CD14-positive monocyte (primary cell): ENCODE measurements at regions not wholly inside any gene's neighbourhood (a gene's known extent, or its start where the extent isn't known, plus 50 kb on each side); places are given as distances from the start of the nearest gene placed in this dataset.
"Not testable (repeated sequence)": the region's sequence is repeated elsewhere in the genome, so short reads cannot be mapped to it uniquely, and the experiment has no call there.

ENCODE experiments used
- DNase-seq, 3 donors: peaks; one replicate each; pipeline ENCODE4 v3.0.0-alpha.2; 2011 to 2022
- H2AFZ ChIP-seq: 2 replicates; pipeline ENCODE4 v1.6.0; 2012; ENCODE audit warnings: mild to moderate bottlenecking, low read depth, low read length, inconsistent platforms; ENCODE audit not compliant: insufficient read depth, poor library complexity, severe bottlenecking
- H3K27ac ChIP-seq, 2 donors: 1 replicate in 1 of 2; 2 replicates in 1 of 2; pipeline ENCODE4 v1.5.1; 2012 to 2013; ENCODE audit warnings: low read length in 2 of 2, control low read depth in 1 of 2, inconsistent platforms in 1 of 2, low read depth in 1 of 2, mild to moderate bottlenecking in 1 of 2
- H3K27me3 ChIP-seq, 2 donors: one replicate each; pipeline versions ENCODE4 v1.6.0 to v1.6.1; 2011 to 2013; ENCODE audit warnings: low read length in 2 of 2; ENCODE audit not compliant: control insufficient read depth in 2 of 2, insufficient read depth in 2 of 2
- H3K36me3 ChIP-seq, 2 donors: replicated peaks in 1 of 2; 1 replicate in 1 of 2; 2 replicates in 1 of 2; pipeline versions ENCODE4 v1.5.1 to v1.6.1; 2012 to 2013; ENCODE audit warnings: low read length in 2 of 2, control low read depth in 1 of 2, inconsistent platforms in 1 of 2, mild to moderate bottlenecking in 1 of 2; ENCODE audit not compliant: insufficient read depth in 2 of 2, control insufficient read depth in 1 of 2
- H3K4me1 ChIP-seq, 2 donors: 1 replicate in 1 of 2; 2 replicates in 1 of 2; pipeline versions ENCODE4 v1.5.1 to v1.6.1; 2012 to 2013; ENCODE audit warnings: low read length in 2 of 2, control low read depth in 1 of 2, inconsistent platforms in 1 of 2, mild to moderate bottlenecking in 1 of 2, moderate library complexity in 1 of 2; ENCODE audit not compliant: insufficient read depth in 2 of 2, control insufficient read depth in 1 of 2
- H3K4me2 ChIP-seq: replicated peaks from 2 replicates; pipeline ENCODE3; 2012; ENCODE audit warnings: low read length, moderate library complexity, mild to moderate bottlenecking; ENCODE audit not compliant: poor library complexity, severe bottlenecking; ENCODE audit errors: extremely low read depth
- H3K4me3 ChIP-seq, 3 experiments: fragments of 200-600 bp in 1 of 3; sonication (generic) in 1 of 3; replicated peaks in 1 of 3; 1 replicate in 2 of 3; 2 replicates in 1 of 3; pipeline ENCODE4 v1.5.1; 2011 to 2013; ENCODE audit warnings: low read length in 3 of 3, mild to moderate bottlenecking in 3 of 3, control low read depth in 2 of 3, low read depth in 2 of 3, inconsistent platforms in 1 of 3, moderate library complexity in 1 of 3
- H3K79me2 ChIP-seq: 2 replicates; pipeline ENCODE4 v1.6.0; 2012; ENCODE audit warnings: mild to moderate bottlenecking, control low read depth, inconsistent platforms, low read length, moderate library complexity; ENCODE audit not compliant: insufficient read depth
- H3K9ac ChIP-seq: 2 replicates; pipeline ENCODE4 v1.6.0; 2017; ENCODE audit warnings: low read length, mild to moderate bottlenecking; ENCODE audit not compliant: insufficient read depth, poor library complexity, severe bottlenecking
- H3K9me3 ChIP-seq, 2 donors: replicated peaks in 1 of 2; 1 replicate in 1 of 2; 2 replicates in 1 of 2; pipeline versions ENCODE4 v1.5.1 to v1.6.1; 2012 to 2013; ENCODE audit warnings: low read length in 2 of 2, control low read depth in 1 of 2; ENCODE audit not compliant: control insufficient read depth in 1 of 2, insufficient read depth in 1 of 2
- H4K20me1 ChIP-seq: 2 replicates; pipeline ENCODE4 v1.6.0; 2012; ENCODE audit warnings: mild to moderate bottlenecking, low read length, control low read depth, moderate library complexity; ENCODE audit not compliant: insufficient read depth
- H3K27ac Mint-ChIP-seq, 7 donors: one replicate each; pipeline ENCODE4 v1.8.0; 2020; ENCODE audit warnings: mild to moderate bottlenecking in 7 of 7, mixed read lengths in 7 of 7, moderate library complexity in 6 of 7, inconsistent platforms in 2 of 7
- H3K27me3 Mint-ChIP-seq, 3 donors: one replicate each; pipeline ENCODE4 v1.8.0; 2021 to 2022; ENCODE audit warnings: low read depth in 3 of 3, mild to moderate bottlenecking in 3 of 3, mixed read lengths in 3 of 3, moderate library complexity in 3 of 3, inconsistent platforms in 1 of 3
- H3K36me3 Mint-ChIP-seq, 2 donors: one replicate each; pipeline ENCODE4 v1.8.0; 2020; ENCODE audit warnings: mixed read lengths in 2 of 2, inconsistent platforms in 1 of 2, mild to moderate bottlenecking in 1 of 2
- H3K4me1 Mint-ChIP-seq: one replicate; pipeline ENCODE4 v1.8.0; 2020; ENCODE audit warnings: mild to moderate bottlenecking, mixed read lengths
- H3K4me3 Mint-ChIP-seq, 2 donors: one replicate each; pipeline ENCODE4 v1.8.0; 2020; ENCODE audit warnings: mild to moderate bottlenecking in 2 of 2, mixed read lengths in 2 of 2, moderate library complexity in 1 of 2
- H3K9me3 Mint-ChIP-seq, 7 donors: one replicate each; pipeline ENCODE4 v1.8.0; 2020 to 2022; ENCODE audit warnings: mixed read lengths in 7 of 7, mild to moderate bottlenecking in 6 of 7, moderate library complexity in 6 of 7, inconsistent platforms in 2 of 7
- CTCF ChIP-seq: fragments of 200-600 bp; IDR thresholded peaks from one replicate; pipeline ENCODE4 v1.8.0; 2022; ENCODE audit warnings: antibody characterized with exemption, mild to moderate bottlenecking
- WGBS: methylation state at CpG from one replicate; pipeline ENCODE4 v1.1.5; 2013; ENCODE audit warnings: missing lambda C conversion rate; ENCODE audit not compliant: insufficient coverage; 5-methylcytosine and 5-hydroxymethylcytosine counted together
- intact Hi-C, 2 donors: fragments of 100-400 bp; cut with micrococcal nuclease; formaldehyde crosslinking; loops; one replicate each; pipeline versions ENCODE4 v1.15.0 to v1.15.1; 2023

- Histone ChIP-seq H3K27ac (no peak overlapping the region), H3K36me3 (no peaks in the 10 kb centered on the region), H2AFZ (no peak overlapping the region), H3K4me1 (no peaks in the 10 kb centered on the region), H3K9ac (no peak overlapping the region), H3K4me3 (no peak overlapping the region), H3K4me2 (no peak overlapping the region), H3K9me3 (no peaks in the 10 kb centered on the region), H3K27me3 (no peaks in the 10 kb centered on the region), H4K20me1 (no peaks in the 10 kb centered on the region), H3K79me2 (no peaks in the 10 kb centered on the region)
- no peaks in the 10 kb centered on the region for H3K4me1 Mint-ChIP-seq
- DNase-seq: no peak
- H3K9me3 Mint-ChIP-seq: peaks cover 1 to 9% (median 5%) of the 10 kb centered on the region in 7 donors
- 100% methylated on average over 1 of the region's 6 CpGs for WGBS
- no peak for TF ChIP-seq CTCF
- H3K27me3 Mint-ChIP-seq: peaks cover 5% of the 10 kb centered on the region in 3 donors
- H3K4me3 Mint-ChIP-seq: no peak overlapping the region
- intact Hi-C loops: no loop called here
- no peaks in the 10 kb centered on the region for H3K36me3 Mint-ChIP-seq
- H3K27ac Mint-ChIP-seq: no peak overlapping the region
Observed at GRCh38 chr5:159588941-159589340, 258.7 kb upstream of the IL12B start.

- H3K36me3 ChIP-seq: no peaks in the 10 kb centered on the region
- H3K4me2 ChIP-seq: no peak overlapping the region
- no peaks in the 10 kb centered on the region for H3K36me3 Mint-ChIP-seq
- intact Hi-C loops: no loop called here
- no peak overlapping the region for H3K4me3 ChIP-seq
- no peak overlapping the region for H3K4me3 Mint-ChIP-seq
- no peaks in the 10 kb centered on the region for H3K4me1 Mint-ChIP-seq
- H4K20me1 ChIP-seq: no peaks in the 10 kb centered on the region
- DNase-seq: no peak
- H3K27ac Mint-ChIP-seq: no peak overlapping the region
- TF ChIP-seq CTCF: no peak
- no peak overlapping the region for H3K27ac ChIP-seq
- H2AFZ ChIP-seq: no peak overlapping the region
- WGBS: no CpG with 5 or more reads among the region's 1 CpG
- peaks cover 5 to 9% (median 6%) of the 10 kb centered on the region in 3 donors for H3K27me3 Mint-ChIP-seq
- peaks cover 1 to 29% (median 19%) of the 10 kb centered on the region in 7 donors for H3K9me3 Mint-ChIP-seq
- no peaks in the 10 kb centered on the region for H3K4me1 ChIP-seq
- no peaks in the 10 kb centered on the region for H3K27me3 ChIP-seq
- no peak overlapping the region for H3K9ac ChIP-seq
- no peaks in the 10 kb centered on the region for H3K79me2 ChIP-seq
- no peaks in the 10 kb centered on the region for H3K9me3 ChIP-seq
Observed at GRCh38 chr5:159593518-159594073, 263.3 kb upstream of the IL12B start.

- H3K36me3 ChIP-seq, H3K9ac ChIP-seq, H3K9me3 ChIP-seq, H3K36me3 Mint-ChIP-seq, H3K4me3 ChIP-seq, H3K27me3 Mint-ChIP-seq, intact Hi-C loops, H3K4me3 Mint-ChIP-seq, H2AFZ ChIP-seq, H3K27ac Mint-ChIP-seq, H4K20me1 ChIP-seq, H3K4me1 ChIP-seq, H3K27me3 ChIP-seq, H3K4me2 ChIP-seq, H3K4me1 Mint-ChIP-seq, H3K79me2 ChIP-seq, H3K27ac ChIP-seq, DNase-seq: not testable (repeated sequence)
- H3K9me3 Mint-ChIP-seq: peaks cover 1 to 33% (median 19%) of the 10 kb centered on the region in 7 donors
- WGBS: no CpG with 5 or more reads among the region's 3 CpGs
Observed at GRCh38 chr5:159595561-159595960, 265.3 kb upstream of the IL12B start.
